Body of pancreas (tissue), 4 donors: ENCODE measurements at regions not wholly inside any gene's neighbourhood (a gene's known extent, or its start where the extent isn't known, plus 50 kb on each side); places are given as distances from the start of the nearest gene placed in this dataset.

Experiments
- ATAC-seq: fragments of 150-250 bp; one replicate; pipeline ENCODE4 v1.9.1; 2016
- DNase-seq, 4 donors: peaks; one replicate each; pipeline ENCODE4 v3.0.0-alpha.2; 2019
- H3K27ac ChIP-seq, 4 donors: fragments of 200-600 bp; sonication (generic); 1 replicate in 3 of 4; 2 replicates in 1 of 4; pipeline versions ENCODE4 v1.5.1 to v1.6.1; 2016 to 2019; ENCODE audit warnings: mild to moderate bottlenecking in 1 of 4, mixed read lengths in 1 of 4, moderate library complexity in 1 of 4
- H3K27me3 ChIP-seq, 2 donors: fragments of 200-600 bp; sonication (generic); one replicate each; pipeline ENCODE4 v1.6.0; 2016; ENCODE audit warnings: mild to moderate bottlenecking in 1 of 2
- H3K36me3 ChIP-seq, 2 donors: fragments of 200-600 bp; sonication (generic); replicated peaks in 1 of 2; 2 replicates each; pipeline ENCODE4 v1.5.1; 2016; ENCODE audit warnings: low read depth in 2 of 2; ENCODE audit not compliant: insufficient read depth in 1 of 2
- H3K4me1 ChIP-seq: fragments of 200-600 bp; sonication (generic); one replicate; pipeline ENCODE4 v1.6.0; 2016
- H3K4me3 ChIP-seq, 2 donors: fragments of 200-600 bp; sonication (generic); 1 replicate in 1 of 2; 2 replicates in 1 of 2; pipeline ENCODE4 v1.5.1; 2016 to 2019
- H3K9me3 ChIP-seq, 3 donors: fragments of 200-600 bp; sonication (generic); 1 replicate in 2 of 3; 2 replicates in 1 of 3; pipeline ENCODE4 v1.5.1; 2016
- CTCF ChIP-seq, 7 experiments: fragments of 450-650 bp in 4 of 7; fragments of 200-600 bp in 3 of 7; sonication (generic) in 3 of 7; IDR thresholded peaks; one replicate each; pipeline ENCODE4 v1.5.1; 2016 to 2019; ENCODE audit warnings: antibody characterized with exemption in 7 of 7
- POLR2A ChIP-seq, 3 donors: fragments of 450-650 bp; IDR thresholded peaks; one replicate each; pipeline ENCODE4 v1.6.1; 2016; ENCODE audit warnings: antibody characterized with exemption in 3 of 3, mild to moderate bottlenecking in 2 of 3
- WGBS, 2 donors: methylation state at CpG; one replicate each; pipeline ENCODE4 v1.1.5; 2017; 5-methylcytosine and 5-hydroxymethylcytosine counted together
- intact Hi-C: fragments of 100-400 bp; cut with DNase I; formaldehyde crosslinking; loops from one replicate; pipeline ENCODE4 v1.15.1; 2023

- Histone ChIP-seq H3K36me3 (no peaks in the 10 kb centered on the region), H3K9me3 (no peaks in the 10 kb centered on the region), H3K4me1 (peaks cover 27% of the 10 kb centered on the region), H3K27ac (no peak overlapping the region), H3K4me3 (no peak overlapping the region), H3K27me3 (no peaks in the 10 kb centered on the region)
- DNase-seq (no peak), ATAC-seq (no peak)
- whole genome bisulfite sequencing, 2 donors = 67% methylated on average over 22 to 23 of the region's 23 CpGs
- no peak for TF ChIP-seq CTCF (IDR thresholded peaks at IDR 0.05)
- TF ChIP-seq POLR2A (IDR thresholded peaks at IDR 0.05) = no peak
- intact Hi-C loops = no loop called here
Measured at GRCh38 chr9:135246248-135247205, 159.1 kb downstream of the OLFM1 start.

- DNase-seq (peak; percentile 49 to 74 (median 71)), ATAC-seq (peak; percentile 8)
- Histone ChIP-seq H3K36me3 (no peaks in the 10 kb centered on the region), H3K9me3 (no peaks in the 10 kb centered on the region), H3K4me3 (no peak overlapping the region), H3K27ac (no peak overlapping the region), H3K4me1 (peaks cover 27% of the 10 kb centered on the region), H3K27me3 (no peaks in the 10 kb centered on the region)
- TF ChIP-seq CTCF (IDR thresholded peaks at IDR 0.05) (no peak), POLR2A (IDR thresholded peaks at IDR 0.05) (no peak)
- intact Hi-C loops = no loop called here
- WGBS, 2 donors = 55 to 76% methylated on average over 18 to 27 of the region's 27 CpGs
Measured at GRCh38 chr9:135247227-135247930, 159.9 kb downstream of the OLFM1 start.

GRCh38 chr9:135248111-135248510, 160.6 kb downstream of the OLFM1 start:
- Histone ChIP-seq H3K27me3 (no peaks in the 10 kb centered on the region), H3K4me3 (no peak overlapping the region), H3K36me3 (no peaks in the 10 kb centered on the region), H3K27ac (no peak overlapping the region), H3K4me1 (peaks cover 27% of the 10 kb centered on the region), H3K9me3 (no peaks in the 10 kb centered on the region)
- TF ChIP-seq POLR2A (IDR thresholded peaks at IDR 0.05) = no peak
- ATAC-seq (no peak), DNase-seq (no peak)
- WGBS, 2 donors = 78 to 83% methylated on average over 8 of the region's 8 CpGs
- intact Hi-C loops = no loop called here

GRCh38 chr9:135248721-135249120, 161.3 kb downstream of the OLFM1 start:
- intact Hi-C loops = no loop called here
- ATAC-seq (no peak), DNase-seq (no peak)
- 94 to 100% methylated on average over 1 to 12 of the region's 12 CpGs for WGBS, 2 donors
- no peaks in the 10 kb centered on the region for H3K9me3 ChIP-seq
- peaks cover 27% of the 10 kb centered on the region for H3K4me1 ChIP-seq
- no peaks in the 10 kb centered on the region for H3K36me3 ChIP-seq
- H3K4me3 ChIP-seq = no peak overlapping the region
- H3K27ac ChIP-seq = no peak overlapping the region
- no peak for TF ChIP-seq POLR2A (IDR thresholded peaks at IDR 0.05)
- no peak for TF ChIP-seq CTCF (IDR thresholded peaks at IDR 0.05)
- no peaks in the 10 kb centered on the region for H3K27me3 ChIP-seq

- Histone ChIP-seq H3K4me3 (no peak overlapping the region), H3K4me1 (peaks cover 22% of the 10 kb centered on the region), H3K36me3 (no peaks in the 10 kb centered on the region), H3K27me3 (no peaks in the 10 kb centered on the region), H3K9me3 (no peaks in the 10 kb centered on the region), H3K27ac (no peak overlapping the region)
- WGBS, 2 donors = 88 to 91% methylated on average over 1 to 8 of the region's 9 CpGs
- TF ChIP-seq CTCF (IDR thresholded peaks at IDR 0.05) = no peak
- no peak for TF ChIP-seq POLR2A (IDR thresholded peaks at IDR 0.05)
- ATAC-seq (no peak), DNase-seq (no peak)
- intact Hi-C loops = no loop called here
Measured at GRCh38 chr9:135249191-135249590, 161.7 kb downstream of the OLFM1 start.
